Cardiac fibroblast (primary cell): ENCODE measurements at regions not wholly inside any gene's neighbourhood (a gene's known extent, or its start where the extent isn't known, plus 50 kb on each side); places are given as distances from the start of the nearest gene placed in this dataset.

Source experiments
- DNase-seq, 2 donors: peaks; one replicate each; pipeline versions ENCODE4 v3.0.0 to v3.0.0-alpha.2; 2010; ENCODE audit warnings: low read depth in 2 of 2
- H3K4me3 ChIP-seq, 2 donors: replicated peaks in 1 of 2; 1 replicate in 1 of 2; 2 replicates in 1 of 2; pipeline ENCODE4 v1.5.1; 2011; ENCODE audit warnings: low read depth in 2 of 2, low read length in 2 of 2, mild to moderate bottlenecking in 2 of 2, moderate library complexity in 1 of 2
- CTCF ChIP-seq: IDR thresholded peaks from one replicate; pipeline ENCODE4 v1.5.1; 2011; ENCODE audit warnings: low read depth, mild to moderate bottlenecking, low read length, inconsistent platforms

- no peak for TF ChIP-seq CTCF
- no peak overlapping the region for H3K4me3 ChIP-seq
- no peak for DNase-seq
These were observed 62.6 kb downstream of the MIS18A start for GRCh38 chr21:32216293-32216692.

DNA sequence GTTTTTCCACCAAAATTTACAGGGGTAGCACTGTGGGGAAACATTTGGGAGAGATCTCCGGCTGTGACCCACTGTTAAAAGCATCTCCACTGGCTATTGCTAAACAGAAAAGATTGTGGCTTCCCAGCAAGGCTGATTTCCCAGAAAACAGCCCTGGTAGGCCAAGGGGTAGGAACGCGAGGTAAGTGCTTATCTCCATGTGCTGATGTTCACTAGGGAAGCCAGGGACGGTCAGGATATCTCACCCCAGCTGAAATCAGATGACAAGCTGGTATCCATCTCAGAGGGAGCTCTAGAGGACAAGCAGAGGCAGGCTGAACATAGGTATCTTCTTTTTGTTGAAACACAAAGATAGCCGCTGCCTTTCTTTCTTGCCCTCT lies 63.6 kb downstream of the MIS18A start:
- no peak for DNase-seq
- H3K4me3 ChIP-seq, result no peak overlapping the region
- TF ChIP-seq CTCF, result no peak

DNA sequence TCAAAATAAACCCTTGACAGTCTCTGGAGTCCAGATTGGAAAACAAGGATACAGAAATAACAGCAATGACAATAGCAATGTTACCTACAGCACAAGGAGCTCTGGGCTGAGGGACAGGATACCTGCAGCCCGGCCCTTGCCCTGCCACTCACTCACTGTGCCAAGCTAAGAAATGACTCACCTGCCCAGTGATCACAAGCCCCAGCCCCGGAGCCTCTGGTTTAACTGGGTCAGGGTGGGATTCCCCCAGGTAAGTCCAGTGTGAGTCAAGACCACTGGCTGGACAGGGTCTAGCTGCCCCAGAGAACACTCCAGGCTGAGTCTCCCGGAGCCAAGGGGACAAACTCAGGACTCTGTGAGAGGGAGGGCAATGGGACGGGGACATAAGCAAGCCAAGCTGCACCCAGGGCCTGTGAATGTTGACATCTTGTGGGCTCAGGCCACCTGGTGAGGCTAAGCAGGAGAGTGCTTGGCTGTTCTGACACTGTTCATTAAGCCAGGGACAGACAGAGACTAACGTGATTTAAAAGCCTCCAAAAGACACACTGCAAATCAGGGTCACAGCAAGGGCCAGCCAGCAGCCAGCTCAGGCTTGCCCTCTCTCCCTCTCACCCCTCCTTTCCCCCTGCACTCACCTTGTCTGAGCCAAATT lies 64.1 kb downstream of the MIS18A start:
- no peak for TF ChIP-seq CTCF
- DNase-seq, result no peak
- no peak overlapping the region for H3K4me3 ChIP-seq

DNA sequence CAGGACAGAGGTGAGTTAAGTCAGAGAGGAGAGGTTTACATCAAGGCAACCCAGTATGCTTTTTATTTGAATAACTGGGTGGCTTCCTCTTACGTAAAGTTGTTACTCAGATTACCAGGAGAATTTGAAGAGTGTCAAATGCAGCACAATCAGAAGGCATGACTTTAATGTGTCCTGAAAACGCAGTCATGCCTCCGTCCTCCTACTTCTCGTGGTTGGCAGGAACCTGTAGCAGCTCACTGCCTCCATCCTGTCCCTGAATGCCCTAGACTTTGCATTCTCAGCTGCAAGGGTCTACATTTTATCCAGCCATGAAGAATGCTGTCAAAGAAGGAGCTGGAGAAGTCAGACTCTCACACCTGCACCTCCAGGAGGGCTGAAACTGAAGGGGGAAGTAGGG lies 66.7 kb downstream of the MIS18A start:
- TF ChIP-seq CTCF, result no peak
- H3K4me3 ChIP-seq, result no peak overlapping the region
- DNase-seq, result no peak

- no peak for DNase-seq
- TF ChIP-seq CTCF, result no peak
- no peak overlapping the region for H3K4me3 ChIP-seq
These were observed 67.5 kb downstream of the MIS18A start for GRCh38 chr21:32211306-32211705.

DNA sequence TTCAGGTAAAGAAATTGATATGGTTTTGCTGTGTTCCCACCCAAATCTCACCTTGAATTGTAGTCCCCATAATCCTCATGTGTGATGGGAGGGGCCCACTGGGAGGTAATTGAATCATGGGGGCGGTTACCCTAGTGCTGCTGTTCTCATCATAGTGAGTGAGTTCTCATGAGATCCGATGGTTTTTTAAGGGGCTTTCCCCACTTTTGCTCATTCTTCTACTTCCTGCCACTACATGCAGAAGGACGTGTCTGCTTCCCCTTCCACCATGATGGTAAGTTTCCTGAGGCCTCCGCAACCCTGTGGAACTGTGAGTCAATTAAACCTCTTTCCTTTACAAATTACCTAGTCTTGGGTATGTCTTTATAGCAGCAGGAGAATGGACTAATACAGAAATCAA lies 69.3 kb downstream of the MIS18A start:
- DNase-seq, result no peak
- no peak for TF ChIP-seq CTCF
- H3K4me3 ChIP-seq, result no peak overlapping the region

DNA sequence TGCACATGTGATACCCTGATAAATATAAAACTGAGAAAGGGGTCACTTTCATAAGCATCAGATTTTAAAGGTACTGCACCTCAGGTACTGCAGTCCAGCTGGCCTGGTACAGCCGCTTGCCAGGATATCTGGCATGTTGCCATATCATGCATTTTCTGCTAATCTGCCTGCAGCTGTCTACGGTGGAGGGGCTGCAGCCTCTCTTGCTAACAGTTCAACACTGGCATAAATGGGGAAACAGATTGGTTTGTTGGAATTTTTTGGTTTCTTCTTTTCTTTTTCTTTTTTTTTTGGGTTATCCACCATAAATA lies 71.5 kb downstream of the MIS18A start:
- H3K4me3 ChIP-seq, result no peak overlapping the region
- no peak for TF ChIP-seq CTCF
- no peak for DNase-seq
